Transverse colon (tissue), 4 donors: ENCODE measurements at regions not wholly inside any gene's neighbourhood (a gene's known extent, or its start where the extent isn't known, plus 50 kb on each side); places are given as distances from the start of the nearest gene placed in this dataset.

Experiments
- DNase-seq: peaks from one replicate; pipeline ENCODE4 v3.0.0-alpha.2; 2019
- H3K27ac ChIP-seq, 4 donors: fragments of 200-600 bp; sonication (generic); 2 replicates each; pipeline ENCODE4 v1.5.1; 2016 to 2018; ENCODE audit warnings: inconsistent platforms in 4 of 4
- H3K27me3 ChIP-seq: fragments of 200-600 bp; sonication (generic); 2 replicates; pipeline ENCODE4 v1.5.1; 2017; ENCODE audit warnings: inconsistent platforms
- H3K36me3 ChIP-seq, 4 donors: fragments of 200-600 bp; sonication (generic); 2 replicates each; pipeline ENCODE4 v1.5.1; 2017 to 2019; ENCODE audit warnings: inconsistent platforms in 4 of 4
- H3K4me1 ChIP-seq, 4 donors: fragments of 200-600 bp; sonication (generic); 2 replicates each; pipeline ENCODE4 v1.5.1; 2017 to 2020; ENCODE audit warnings: inconsistent platforms in 4 of 4
- H3K4me3 ChIP-seq, 4 donors: fragments of 200-600 bp; sonication (generic); 1 replicate in 1 of 4; 2 replicates in 3 of 4; pipeline versions ENCODE4 v1.5.1 to v1.6.1; 2017 to 2019; ENCODE audit warnings: inconsistent platforms in 4 of 4
- H3K9me3 ChIP-seq, 2 donors: fragments of 200-600 bp; sonication (generic); 2 replicates each; pipeline ENCODE4 v1.5.1; 2017 to 2019; ENCODE audit warnings: inconsistent platforms in 2 of 2
- EP300 ChIP-seq: sonication (generic); formaldehyde crosslinking; IDR thresholded peaks from one replicate; pipeline ENCODE4 v1.6.1; 2017; ENCODE audit warnings: antibody characterized with exemption, low read depth
- POLR2A ChIP-seq: fragments of 450-650 bp; IDR thresholded peaks from one replicate; pipeline ENCODE4 v1.6.1; 2016; ENCODE audit warnings: antibody characterized with exemption, mild to moderate bottlenecking, moderate library complexity
- POLR2AphosphoS5 ChIP-seq, 3 donors: sonication (generic); formaldehyde crosslinking; IDR thresholded peaks; one replicate each; pipeline ENCODE4 v1.6.1; 2016; ENCODE audit warnings: antibody characterized with exemption in 3 of 3
- WGBS, 2 donors: methylation state at CpG; one replicate each; pipeline ENCODE4 v1.1.5; 2018; ENCODE audit warnings: low coverage in 1 of 2; 5-methylcytosine and 5-hydroxymethylcytosine counted together
- in situ Hi-C, 4 donors: fragments of 200-750 bp; cut with MboI; loops; one replicate each; pipeline versions ENCODE4 v1.15.0 to v1.15.1; 2017; ENCODE audit warnings: low sequenced_read_pairs in 3 of 4, low pct_ligation_motif_present in 1 of 4, low pct_unique_long_range_greater_than_20kb in 1 of 4
- intact Hi-C: fragments of 100-400 bp; cut with DNase I; formaldehyde crosslinking; loops from one replicate; pipeline ENCODE4 v1.15.1; 2023; ENCODE audit warnings: low total_unique reads
- TF ChIP-seq, protein P1 (sequence below), 5 experiments: fragments of 200-600 bp in 3 of 5; fragments of 450-650 bp in 2 of 5; sonication (generic) in 3 of 5; IDR thresholded peaks; 1 replicate in 2 of 5; 2 replicates in 3 of 5; pipeline ENCODE4 v1.5.1; 2016 to 2017; ENCODE audit warnings: antibody characterized with exemption in 5 of 5, inconsistent platforms in 3 of 5, mild to moderate bottlenecking in 2 of 5, moderate library complexity in 1 of 5

- no peak overlapping the region for H3K4me3 ChIP-seq
- no peak overlapping the region for H3K27ac ChIP-seq
- no peaks in the 10 kb centered on the region for H3K36me3 ChIP-seq
- TF ChIP-seq EP300 (no peak), POLR2A (no peak), POLR2AphosphoS5 (IDR thresholded peaks at IDR 0.05) (no peak)
- TF ChIP-seq, protein P1, sequence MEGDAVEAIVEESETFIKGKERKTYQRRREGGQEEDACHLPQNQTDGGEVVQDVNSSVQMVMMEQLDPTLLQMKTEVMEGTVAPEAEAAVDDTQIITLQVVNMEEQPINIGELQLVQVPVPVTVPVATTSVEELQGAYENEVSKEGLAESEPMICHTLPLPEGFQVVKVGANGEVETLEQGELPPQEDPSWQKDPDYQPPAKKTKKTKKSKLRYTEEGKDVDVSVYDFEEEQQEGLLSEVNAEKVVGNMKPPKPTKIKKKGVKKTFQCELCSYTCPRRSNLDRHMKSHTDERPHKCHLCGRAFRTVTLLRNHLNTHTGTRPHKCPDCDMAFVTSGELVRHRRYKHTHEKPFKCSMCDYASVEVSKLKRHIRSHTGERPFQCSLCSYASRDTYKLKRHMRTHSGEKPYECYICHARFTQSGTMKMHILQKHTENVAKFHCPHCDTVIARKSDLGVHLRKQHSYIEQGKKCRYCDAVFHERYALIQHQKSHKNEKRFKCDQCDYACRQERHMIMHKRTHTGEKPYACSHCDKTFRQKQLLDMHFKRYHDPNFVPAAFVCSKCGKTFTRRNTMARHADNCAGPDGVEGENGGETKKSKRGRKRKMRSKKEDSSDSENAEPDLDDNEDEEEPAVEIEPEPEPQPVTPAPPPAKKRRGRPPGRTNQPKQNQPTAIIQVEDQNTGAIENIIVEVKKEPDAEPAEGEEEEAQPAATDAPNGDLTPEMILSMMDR (IDR thresholded peaks at IDR 0.05): no peak
- H3K4me1 ChIP-seq: no peaks in the 10 kb centered on the region
- no peaks in the 10 kb centered on the region for H3K27me3 ChIP-seq
- DNase-seq: no peak
- no peaks in the 10 kb centered on the region for H3K9me3 ChIP-seq
- in situ Hi-C loops (no loop called here), intact Hi-C loops (no loop called here)
- WGBS, 2 donors: 92% methylated on average over 2 of the region's 2 CpGs
Observed at GRCh38 chr21:29246614-29247013, 52.1 kb upstream of the BACH1 start.

DNA sequence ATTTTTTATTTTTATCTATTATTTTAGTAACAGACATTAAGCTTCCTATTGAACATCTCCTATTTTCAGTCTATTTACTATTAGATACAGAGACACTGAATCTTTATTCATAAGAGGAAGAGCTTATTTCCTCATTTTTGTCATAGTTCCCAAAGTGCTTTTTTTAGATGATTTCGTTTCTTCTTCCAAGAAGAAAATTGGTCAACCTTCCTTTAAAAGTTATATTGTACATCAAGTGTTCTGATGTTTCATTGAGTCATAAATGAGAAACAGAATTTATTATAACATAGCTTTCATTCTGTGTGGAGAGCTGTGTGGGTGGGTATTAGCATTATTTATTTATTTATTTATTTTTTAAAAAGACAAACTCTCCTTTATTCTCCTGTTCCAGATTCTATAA lies 50.6 kb upstream of the BACH1 start:
- intact Hi-C loops (no loop called here), in situ Hi-C loops (no loop called here)
- no peak overlapping the region for H3K4me3 ChIP-seq
- no peaks in the 10 kb centered on the region for H3K27me3 ChIP-seq
- H3K4me1 ChIP-seq: no peaks in the 10 kb centered on the region
- WGBS, 2 donors: 51 to 75% methylated on average over 1 of the region's 1 CpG
- no peak overlapping the region for H3K27ac ChIP-seq
- peaks cover 0 to under 1% of the 10 kb centered on the region in 2 donors for H3K9me3 ChIP-seq
- no peak for TF ChIP-seq POLR2A
- TF ChIP-seq, protein P1 (IDR thresholded peaks at IDR 0.05): no peak
- TF ChIP-seq POLR2AphosphoS5 (IDR thresholded peaks at IDR 0.05): no peak
- TF ChIP-seq EP300: no peak
- no peak for DNase-seq
- H3K36me3 ChIP-seq: no peaks in the 10 kb centered on the region
